ENCODE measurements at regions not wholly inside any gene's neighbourhood (a gene's known extent, or its start where the extent isn't known, plus 50 kb on each side); places are given as distances from the start of the nearest gene placed in this dataset.

DNA sequence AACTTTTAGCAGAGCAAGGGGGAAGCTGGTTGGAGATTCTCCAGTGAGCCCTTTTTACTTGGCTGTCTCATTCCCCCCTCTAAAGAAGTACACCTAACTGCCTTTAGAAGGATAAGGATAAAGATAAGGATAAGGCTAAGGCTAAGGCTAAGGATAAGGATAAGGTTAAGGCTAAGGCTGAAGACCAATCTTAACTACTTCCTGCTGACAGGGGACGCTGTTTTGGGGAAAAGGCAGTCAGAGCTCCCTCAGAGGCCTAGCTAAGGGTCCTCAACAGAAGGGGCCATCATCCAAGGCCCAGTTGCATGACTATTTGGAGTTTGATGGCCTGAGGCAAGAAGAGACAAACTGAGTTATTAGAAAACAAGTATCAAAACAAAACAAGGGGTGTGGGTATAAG lies 94.3 kb upstream of the ARPP21 start:
- TF ChIP-seq FOXK1 (CRISPR knock-in tag; IDR thresholded peaks at IDR 0.05), result no peak
- TF ChIP-seq, protein P1, sequence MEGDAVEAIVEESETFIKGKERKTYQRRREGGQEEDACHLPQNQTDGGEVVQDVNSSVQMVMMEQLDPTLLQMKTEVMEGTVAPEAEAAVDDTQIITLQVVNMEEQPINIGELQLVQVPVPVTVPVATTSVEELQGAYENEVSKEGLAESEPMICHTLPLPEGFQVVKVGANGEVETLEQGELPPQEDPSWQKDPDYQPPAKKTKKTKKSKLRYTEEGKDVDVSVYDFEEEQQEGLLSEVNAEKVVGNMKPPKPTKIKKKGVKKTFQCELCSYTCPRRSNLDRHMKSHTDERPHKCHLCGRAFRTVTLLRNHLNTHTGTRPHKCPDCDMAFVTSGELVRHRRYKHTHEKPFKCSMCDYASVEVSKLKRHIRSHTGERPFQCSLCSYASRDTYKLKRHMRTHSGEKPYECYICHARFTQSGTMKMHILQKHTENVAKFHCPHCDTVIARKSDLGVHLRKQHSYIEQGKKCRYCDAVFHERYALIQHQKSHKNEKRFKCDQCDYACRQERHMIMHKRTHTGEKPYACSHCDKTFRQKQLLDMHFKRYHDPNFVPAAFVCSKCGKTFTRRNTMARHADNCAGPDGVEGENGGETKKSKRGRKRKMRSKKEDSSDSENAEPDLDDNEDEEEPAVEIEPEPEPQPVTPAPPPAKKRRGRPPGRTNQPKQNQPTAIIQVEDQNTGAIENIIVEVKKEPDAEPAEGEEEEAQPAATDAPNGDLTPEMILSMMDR (IDR thresholded peaks at IDR 0.05), result no peak
- TF ChIP-seq FOXJ3 (CRISPR knock-in tag; IDR thresholded peaks at IDR 0.05; ENCODE audit: borderline replicate concordance), result no peak
- no peak for TF ChIP-seq ETV6 (CRISPR knock-in tag; IDR thresholded peaks at IDR 0.05)
- TF ChIP-seq, protein P2, sequence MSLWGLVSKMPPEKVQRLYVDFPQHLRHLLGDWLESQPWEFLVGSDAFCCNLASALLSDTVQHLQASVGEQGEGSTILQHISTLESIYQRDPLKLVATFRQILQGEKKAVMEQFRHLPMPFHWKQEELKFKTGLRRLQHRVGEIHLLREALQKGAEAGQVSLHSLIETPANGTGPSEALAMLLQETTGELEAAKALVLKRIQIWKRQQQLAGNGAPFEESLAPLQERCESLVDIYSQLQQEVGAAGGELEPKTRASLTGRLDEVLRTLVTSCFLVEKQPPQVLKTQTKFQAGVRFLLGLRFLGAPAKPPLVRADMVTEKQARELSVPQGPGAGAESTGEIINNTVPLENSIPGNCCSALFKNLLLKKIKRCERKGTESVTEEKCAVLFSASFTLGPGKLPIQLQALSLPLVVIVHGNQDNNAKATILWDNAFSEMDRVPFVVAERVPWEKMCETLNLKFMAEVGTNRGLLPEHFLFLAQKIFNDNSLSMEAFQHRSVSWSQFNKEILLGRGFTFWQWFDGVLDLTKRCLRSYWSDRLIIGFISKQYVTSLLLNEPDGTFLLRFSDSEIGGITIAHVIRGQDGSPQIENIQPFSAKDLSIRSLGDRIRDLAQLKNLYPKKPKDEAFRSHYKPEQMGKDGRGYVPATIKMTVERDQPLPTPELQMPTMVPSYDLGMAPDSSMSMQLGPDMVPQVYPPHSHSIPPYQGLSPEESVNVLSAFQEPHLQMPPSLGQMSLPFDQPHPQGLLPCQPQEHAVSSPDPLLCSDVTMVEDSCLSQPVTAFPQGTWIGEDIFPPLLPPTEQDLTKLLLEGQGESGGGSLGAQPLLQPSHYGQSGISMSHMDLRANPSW (CRISPR knock-in tag; conservative IDR thresholded peaks at IDR 0.05; ENCODE audit: low read depth), result no peak
- TF ChIP-seq ZNF396 (CRISPR knock-in tag; IDR thresholded peaks at IDR 0.05; ENCODE audit: borderline replicate concordance), result no peak
- no peak for TF ChIP-seq ZNF671 (CRISPR knock-in tag; IDR thresholded peaks at IDR 0.05)
- TF ChIP-seq, protein P3, sequence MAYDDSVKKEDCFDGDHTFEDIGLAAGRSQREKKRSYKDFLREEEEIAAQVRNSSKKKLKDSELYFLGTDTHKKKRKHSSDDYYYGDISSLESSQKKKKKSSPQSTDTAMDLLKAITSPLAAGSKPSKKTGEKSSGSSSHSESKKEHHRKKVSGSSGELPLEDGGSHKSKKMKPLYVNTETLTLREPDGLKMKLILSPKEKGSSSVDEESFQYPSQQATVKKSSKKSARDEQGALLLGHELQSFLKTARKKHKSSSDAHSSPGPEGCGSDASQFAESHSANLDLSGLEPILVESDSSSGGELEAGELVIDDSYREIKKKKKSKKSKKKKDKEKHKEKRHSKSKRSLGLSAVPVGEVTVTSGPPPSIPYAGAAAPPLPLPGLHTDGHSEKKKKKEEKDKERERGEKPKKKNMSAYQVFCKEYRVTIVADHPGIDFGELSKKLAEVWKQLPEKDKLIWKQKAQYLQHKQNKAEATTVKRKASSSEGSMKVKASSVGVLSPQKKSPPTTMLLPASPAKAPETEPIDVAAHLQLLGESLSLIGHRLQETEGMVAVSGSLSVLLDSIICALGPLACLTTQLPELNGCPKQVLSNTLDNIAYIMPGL (CRISPR knock-in tag; IDR thresholded peaks at IDR 0.05), result no peak
- TF ChIP-seq, protein P4, sequence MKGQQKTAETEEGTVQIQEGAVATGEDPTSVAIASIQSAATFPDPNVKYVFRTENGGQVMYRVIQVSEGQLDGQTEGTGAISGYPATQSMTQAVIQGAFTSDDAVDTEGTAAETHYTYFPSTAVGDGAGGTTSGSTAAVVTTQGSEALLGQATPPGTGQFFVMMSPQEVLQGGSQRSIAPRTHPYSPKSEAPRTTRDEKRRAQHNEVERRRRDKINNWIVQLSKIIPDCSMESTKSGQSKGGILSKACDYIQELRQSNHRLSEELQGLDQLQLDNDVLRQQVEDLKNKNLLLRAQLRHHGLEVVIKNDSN (CRISPR knock-in tag; IDR thresholded peaks at IDR 0.05), result no peak
- no peak for TF ChIP-seq CREB1 (CRISPR knock-in tag; IDR thresholded peaks at IDR 0.05)
- no peak for TF ChIP-seq IRF2 (CRISPR knock-in tag; IDR thresholded peaks at IDR 0.05; ENCODE audit: borderline replicate concordance, low read depth)
- TF ChIP-seq ZNF423 (CRISPR knock-in tag; IDR thresholded peaks at IDR 0.05), result no peak
- no peak for TF ChIP-seq NFATC4 (CRISPR knock-in tag; IDR thresholded peaks at IDR 0.05)

Measured in WTC11 (cell line).